Activated CD8-positive, alpha-beta memory T cell treated with anti-CD3 and anti-CD28 coated beads, Interleukin-2, amount 50 U/mL, for 4 hours (primary cell): ENCODE measurements at regions not wholly inside any gene's neighbourhood (a gene's known extent, or its start where the extent isn't known, plus 50 kb on each side); places are given as distances from the start of the nearest gene placed in this dataset.

Source experiments
- DNase-seq: peaks from one replicate; pipeline ENCODE4 v3.0.0-alpha.2; 2020

GRCh38 chr2:156083763-156084493, 248.6 kb downstream of the NR4A2 start:
- no peak for DNase-seq

DNA sequence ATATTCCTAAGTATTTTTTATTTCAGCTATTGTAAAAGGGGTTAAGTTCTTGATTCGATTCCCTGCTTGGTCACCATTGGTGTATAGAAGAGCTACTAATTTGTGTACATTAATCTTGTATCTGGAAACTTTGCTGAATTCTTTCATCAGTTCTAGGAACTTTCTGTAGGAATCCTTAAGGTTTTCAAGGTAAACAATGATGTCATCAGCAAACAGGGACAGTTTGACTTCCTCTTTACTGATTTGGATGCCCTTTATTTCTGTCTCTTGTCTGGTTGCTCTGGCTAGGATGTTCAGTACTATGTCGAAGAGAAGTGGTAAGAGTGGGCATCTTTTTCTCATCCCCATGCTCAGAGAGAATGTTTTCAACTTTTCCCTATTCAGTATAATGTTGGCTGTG, 252.7 kb downstream of the NR4A2 start:
- no peak for DNase-seq

DNA sequence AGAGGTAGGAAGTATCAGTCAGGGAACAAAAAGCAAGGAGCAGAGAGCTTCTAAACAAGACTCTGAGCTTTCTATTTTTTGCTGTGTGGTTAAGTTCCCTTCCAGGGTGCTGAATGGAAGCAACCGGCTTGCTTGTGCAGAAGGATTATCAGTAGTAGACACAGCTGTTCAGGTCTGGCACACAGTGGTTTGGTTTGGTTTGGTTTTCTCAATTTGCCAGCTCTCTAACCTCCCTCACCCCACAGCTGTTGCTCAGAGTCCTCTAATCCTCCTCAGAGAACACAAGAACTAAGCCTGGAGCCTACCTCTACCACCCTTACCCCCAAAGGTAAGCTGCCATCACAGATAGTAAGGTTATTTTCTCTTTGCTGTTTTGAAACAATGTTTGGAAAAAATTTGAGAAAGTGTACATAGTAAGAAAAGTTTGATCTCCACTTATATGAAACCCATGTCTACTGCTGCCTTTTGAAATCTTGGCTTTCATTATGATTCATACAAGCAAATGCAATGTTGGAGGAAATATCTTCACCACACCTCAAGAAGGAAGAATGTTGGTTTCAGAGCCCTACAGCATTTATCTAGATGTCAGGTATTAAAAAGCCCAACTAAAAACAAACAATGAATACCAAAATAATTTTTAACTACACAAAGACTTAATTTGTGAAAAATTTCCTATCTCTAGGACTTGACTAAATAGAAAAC, 255.3 kb downstream of the NR4A2 start:
- DNase-seq = no peak

DNA sequence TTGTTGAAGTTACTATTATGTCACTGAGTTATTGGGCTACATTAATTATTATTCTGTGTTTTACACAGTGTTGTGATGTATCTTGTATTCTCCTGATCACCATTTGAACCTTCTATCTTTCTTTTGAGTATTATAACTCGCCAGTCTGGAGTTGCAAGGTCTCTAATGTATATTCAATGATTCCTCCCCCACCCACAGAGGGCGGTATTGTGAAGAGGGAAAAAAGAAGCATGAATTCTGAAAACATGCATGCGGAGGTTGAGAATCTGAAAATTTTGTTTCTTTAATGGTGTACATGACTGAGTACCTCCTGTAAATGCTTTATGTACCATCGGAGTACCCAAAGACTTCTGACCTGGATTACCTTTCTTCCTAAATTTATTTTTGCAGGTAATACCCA, 266.6 kb downstream of the NR4A2 start:
- DNase-seq = no peak

DNA sequence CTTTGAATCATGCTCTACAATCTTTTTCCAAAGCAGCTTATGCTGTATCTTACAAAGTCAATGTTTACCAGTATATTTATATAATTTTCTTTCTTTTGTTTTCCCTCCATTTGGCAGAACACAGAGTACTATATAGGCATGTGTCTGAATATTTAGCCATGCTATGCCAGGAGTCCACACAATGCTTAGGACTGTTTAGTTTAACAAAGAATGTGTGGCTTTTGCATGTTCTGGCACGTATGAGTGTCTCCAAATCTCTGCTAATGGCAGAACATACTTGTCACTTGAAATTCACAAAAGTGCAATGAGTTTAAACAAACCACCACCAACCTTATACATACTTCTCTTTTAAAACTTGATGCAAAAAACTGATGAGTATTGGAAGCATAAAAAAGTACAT, 268.0 kb downstream of the NR4A2 start:
- no peak for DNase-seq

GRCh38 chr2:156057647-156058046, 274.9 kb downstream of the NR4A2 start:
- no peak for DNase-seq

DNA sequence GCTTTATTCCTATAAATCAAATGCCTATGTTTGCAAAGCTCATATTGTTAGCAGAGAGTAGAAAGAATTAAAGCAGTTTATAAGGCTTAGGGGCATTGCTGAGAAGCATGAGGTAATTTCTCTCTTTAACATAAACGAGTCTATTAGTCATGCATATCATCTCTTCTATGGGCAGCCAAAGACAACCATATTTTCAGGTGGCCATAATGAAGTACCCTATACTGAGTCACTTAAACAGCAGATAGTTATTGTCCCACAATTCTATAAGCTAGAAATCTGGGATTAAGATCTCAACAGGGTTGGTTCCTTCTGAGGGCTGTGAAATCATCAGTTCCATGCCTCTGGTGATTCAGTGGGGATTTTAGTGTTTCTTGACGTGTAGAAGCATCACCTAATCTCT, 277.5 kb downstream of the NR4A2 start:
- no peak for DNase-seq

DNA sequence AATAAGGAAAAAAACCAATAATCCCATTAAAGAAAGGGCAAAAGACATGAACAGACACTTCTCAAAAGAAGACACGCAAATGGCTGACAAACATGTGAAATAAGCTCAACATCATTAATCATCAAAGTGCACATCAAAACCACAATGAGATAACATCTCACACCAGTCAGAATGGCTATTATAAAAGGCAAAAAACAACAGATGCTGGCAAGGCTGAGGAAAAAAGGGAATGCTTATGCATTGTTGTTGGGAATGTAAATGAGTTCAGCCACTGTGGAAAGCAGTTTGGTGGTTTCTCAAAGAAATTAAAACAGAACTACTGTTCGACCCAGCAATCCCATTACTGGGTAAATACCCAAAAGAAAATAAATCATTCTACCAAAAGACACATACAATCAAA, 285.6 kb downstream of the NR4A2 start:
- DNase-seq = no peak

GRCh38 chr2:156042895-156043294, 289.6 kb downstream of the NR4A2 start:
- no peak for DNase-seq

DNA sequence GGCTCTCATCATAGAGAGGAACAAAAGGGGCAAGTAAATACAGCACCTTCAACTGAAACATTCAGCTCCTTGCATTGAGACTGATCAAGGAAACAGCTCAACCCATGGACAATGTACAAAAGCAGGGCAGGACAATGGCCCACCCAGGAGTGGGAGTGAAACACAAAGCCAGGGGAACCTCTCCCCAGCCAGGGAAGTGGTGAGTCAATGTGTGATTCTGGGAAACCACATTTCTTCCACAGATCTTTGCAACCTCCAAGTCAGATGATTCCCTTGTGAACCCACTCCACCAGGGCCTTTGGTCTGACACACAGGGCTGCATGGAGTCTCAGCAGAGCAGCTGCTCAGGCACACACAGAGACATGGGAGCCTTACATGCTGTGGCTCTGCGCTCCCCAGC, 294.5 kb downstream of the NR4A2 start:
- no peak for DNase-seq

DNA sequence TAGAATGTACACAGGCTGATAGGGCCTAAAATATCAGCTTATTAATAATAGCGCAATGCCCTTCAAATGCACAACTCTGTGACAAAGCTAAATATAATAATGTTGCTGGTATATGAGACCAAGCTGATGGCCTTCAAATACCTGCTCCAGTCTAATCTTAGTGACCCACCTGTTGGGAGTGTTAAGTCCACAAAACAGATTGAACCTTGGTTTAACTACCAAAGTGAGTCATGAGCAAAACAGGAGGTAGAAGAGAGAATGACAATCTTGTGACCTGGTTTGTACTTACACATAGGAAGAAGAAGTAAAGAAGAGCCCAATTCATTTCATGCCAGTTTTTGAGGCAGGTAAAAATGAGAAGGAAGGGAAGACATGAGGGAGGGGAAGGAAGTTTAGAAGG, 295.0 kb downstream of the NR4A2 start:
- DNase-seq = no peak

- DNase-seq = no peak
These were observed 301.4 kb downstream of the NR4A2 start for GRCh38 chr2:156031121-156031520.

GRCh38 chr2:156023229-156023869, 309.2 kb downstream of the NR4A2 start:
- no peak for DNase-seq

DNA sequence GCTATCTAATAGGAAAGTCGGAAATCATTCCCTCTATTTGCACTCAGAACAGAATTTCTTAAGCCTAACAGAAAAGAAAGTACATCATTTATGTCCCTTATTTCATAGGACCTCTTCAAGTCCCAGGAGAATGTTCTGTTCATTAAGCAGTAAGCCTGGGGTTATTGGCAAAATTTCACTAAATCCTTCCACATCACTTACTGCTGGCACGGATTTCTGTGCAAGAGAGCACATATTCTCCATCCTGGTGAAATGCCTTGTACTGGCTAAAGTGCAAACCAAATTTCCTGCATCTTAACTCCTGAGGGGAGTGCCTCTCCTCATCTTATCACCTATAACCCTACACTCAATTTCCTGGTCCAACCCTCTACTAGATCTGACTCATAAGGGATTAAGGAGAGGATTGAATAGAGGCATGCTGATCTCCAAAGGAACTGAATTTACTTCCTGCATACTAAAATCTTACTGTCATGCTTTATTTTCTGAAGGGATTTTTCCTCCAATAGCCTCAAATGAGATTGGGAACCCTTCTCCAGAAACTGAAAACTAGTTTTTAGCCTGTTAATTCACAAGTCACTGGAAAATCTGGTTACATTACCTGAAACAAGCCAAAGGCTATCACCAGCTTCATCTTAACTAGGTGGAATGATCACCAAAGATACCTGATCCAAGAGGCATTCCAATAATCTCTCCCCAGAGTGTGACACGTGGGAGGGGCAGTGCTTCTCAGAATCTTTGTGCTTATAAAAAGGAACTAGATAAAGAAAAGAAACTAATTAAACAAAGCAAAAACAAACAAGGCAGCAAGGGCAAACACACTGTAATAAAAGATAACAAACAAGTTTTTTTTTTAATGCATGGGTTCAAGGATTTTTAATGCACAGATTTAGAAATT, 311.1 kb downstream of the NR4A2 start:
- DNase-seq = no peak

GRCh38 chr2:156019341-156019740, 313.2 kb downstream of the NR4A2 start:
- DNase-seq = no peak

- no peak for DNase-seq
These were observed 315.1 kb downstream of the NR4A2 start for GRCh38 chr2:156017341-156017885.

- DNase-seq = no peak
These were observed 323.2 kb downstream of the NR4A2 start for GRCh38 chr2:156009293-156009692.

DNA sequence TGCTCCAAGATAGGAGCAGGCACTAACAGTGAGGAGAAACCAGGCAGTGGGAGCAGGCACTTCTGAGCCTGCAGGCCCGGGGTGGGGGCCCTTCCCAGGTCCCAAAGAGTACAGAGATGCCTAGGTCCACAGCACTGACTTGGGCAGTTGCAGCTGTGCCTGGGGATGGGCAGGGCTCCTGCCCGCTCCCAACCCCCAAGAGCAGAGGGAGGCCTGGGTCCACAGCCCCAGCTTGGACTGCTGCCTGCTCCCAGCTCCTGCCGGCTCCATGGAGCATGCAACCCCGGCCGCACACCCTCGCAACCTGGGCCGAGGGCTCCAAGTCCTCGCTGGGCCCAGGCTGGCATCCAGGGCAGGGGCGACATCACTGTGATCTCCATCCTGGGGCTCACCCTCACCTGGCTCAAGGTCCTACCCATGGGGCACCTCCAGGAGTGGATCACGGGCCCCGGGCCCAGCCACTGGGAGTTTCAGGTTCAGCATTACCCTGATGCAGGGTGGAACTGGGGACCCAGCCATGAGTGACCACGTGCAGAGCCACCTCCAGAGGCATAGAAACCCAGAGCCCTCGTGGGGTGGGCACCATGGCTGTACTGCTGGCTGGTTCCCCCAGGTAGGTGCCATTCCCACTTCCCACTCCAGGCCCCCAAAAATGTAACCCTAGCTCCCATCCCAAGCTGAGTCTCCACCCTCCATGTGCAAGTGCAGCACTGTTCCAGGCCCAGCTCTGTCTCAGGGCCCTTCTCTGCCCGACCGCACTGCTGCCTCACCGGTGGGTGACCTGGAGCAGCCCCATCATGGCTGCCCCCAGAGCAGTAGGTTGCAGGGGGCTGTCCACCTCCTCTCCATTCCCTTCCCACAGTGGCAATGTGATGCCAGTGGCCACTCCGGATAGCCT, 325.6 kb downstream of the NR4A2 start:
- no peak for DNase-seq

DNA sequence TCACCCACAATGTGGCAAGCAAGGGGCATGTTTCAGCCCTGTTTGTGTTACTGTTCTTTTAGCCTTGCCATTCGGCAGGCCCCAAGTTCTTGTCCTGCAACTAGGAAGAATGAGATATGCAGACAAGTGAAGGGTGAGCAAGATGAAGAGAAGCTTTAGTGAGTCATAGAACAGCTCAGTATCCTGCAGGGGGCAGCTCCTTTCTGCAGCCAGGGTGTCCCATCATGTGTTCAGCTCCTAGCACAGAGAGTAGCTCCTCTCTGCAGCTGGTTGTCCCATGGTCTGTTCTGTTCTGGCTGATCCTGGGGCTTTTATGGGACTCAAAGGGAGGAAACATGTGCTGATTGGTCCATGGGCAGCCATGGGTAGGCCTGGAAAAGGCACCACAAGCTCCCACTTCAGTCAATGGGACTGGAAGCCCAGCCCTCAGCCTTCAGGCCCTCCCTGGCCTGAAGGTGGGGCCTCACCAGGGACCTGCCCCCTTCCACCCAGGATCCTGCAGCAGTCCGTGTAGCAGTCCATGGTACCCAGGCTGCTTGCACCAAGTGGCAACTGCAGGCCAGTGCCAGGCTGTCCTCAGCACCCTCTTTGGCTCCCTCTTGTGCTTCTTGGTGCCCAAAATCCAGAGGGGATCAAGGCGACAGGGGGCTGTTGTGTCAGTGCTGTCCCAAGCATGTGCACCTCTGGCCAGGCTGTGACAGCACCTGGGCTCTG, 326.4 kb downstream of the NR4A2 start:
- no peak for DNase-seq

DNA sequence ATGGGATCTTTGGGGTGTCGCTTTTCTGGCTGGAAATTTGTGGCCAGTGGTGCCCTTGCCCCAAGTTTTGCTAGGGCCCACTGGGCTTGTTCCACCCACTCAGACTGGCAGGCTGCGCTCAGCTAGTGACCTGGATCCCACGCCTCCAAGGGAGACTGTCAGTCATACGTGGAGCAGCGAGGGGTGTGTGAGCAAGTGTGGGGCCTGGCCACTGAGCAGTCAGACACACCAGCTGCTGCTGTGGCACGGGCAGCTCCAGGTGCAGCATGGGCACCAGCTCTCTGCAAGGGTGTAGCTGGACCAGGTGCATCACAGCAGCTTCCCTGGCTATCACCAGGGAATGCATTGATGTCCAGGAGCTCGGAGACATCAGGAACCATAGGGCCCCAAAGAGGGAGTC, 327.0 kb downstream of the NR4A2 start:
- no peak for DNase-seq

DNA sequence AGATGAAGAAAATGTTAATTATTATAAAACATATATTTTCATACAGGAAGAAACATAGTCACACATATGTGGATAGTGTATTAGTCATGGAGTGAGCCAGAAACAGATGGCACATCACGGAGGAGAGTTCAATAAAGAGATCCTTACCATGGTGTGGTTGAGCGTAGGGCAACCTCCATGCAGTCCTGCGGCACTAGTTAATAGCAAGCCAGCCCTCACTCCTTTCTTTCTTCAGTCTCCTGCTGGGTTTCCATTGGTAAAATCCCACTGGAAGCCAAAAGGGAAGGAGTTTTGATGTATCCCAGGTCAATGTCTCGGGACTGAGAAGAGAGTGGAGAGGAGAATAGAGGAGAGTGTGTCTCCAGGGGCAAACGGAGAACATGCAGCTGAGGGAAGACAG, 328.1 kb downstream of the NR4A2 start:
- no peak for DNase-seq
